ENCODE measurements at regions not wholly inside any gene's neighbourhood (a gene's known extent, or its start where the extent isn't known, plus 50 kb on each side); places are given as distances from the start of the nearest gene placed in this dataset.
"Not testable (repeated sequence)": the region's sequence is repeated elsewhere in the genome, so short reads cannot be mapped to it uniquely, and the experiment has no call there.

- DNase-seq (no peak), ATAC-seq (no peak)
- intact Hi-C loops (cut with DNase I), result no loop called here
- H3K4me1 ChIP-seq, result no peaks in the 10 kb centered on the region
- no peak overlapping the region for H3K4me3 ChIP-seq
- no peak for TF ChIP-seq POLR2A (IDR thresholded peaks at IDR 0.05)
- no peak for TF ChIP-seq CTCF (IDR thresholded peaks at IDR 0.05)
- H3K27ac ChIP-seq, result no peak overlapping the region
- no peaks in the 10 kb centered on the region for H3K27me3 ChIP-seq
- H3K9me3 ChIP-seq, result no peaks in the 10 kb centered on the region
- no peaks in the 10 kb centered on the region for H3K36me3 ChIP-seq
These were observed 57.4 kb upstream of the GRID2 start for GRCh38 chr4:92246384-92246783.

- no peaks in the 10 kb centered on the region for H3K4me1 ChIP-seq
- no peaks in the 10 kb centered on the region for H3K9me3 ChIP-seq
- no peak overlapping the region for H3K27ac ChIP-seq
- TF ChIP-seq POLR2A (IDR thresholded peaks at IDR 0.05), result no peak
- no peak for TF ChIP-seq CTCF (IDR thresholded peaks at IDR 0.05)
- H3K36me3 ChIP-seq, result no peaks in the 10 kb centered on the region
- DNase-seq, result no peak
- no peak overlapping the region for H3K4me3 ChIP-seq
- H3K27me3 ChIP-seq, result no peaks in the 10 kb centered on the region
- 43% methylated on average over 2 of the region's 2 CpGs for WGBS (ENCODE audit: insufficient coverage, low coverage, low lambda C conversion rate, missing lambda C conversion rate)
- intact Hi-C loops (cut with DNase I), result no loop called here
- no peak for ATAC-seq
These were observed 54.2 kb upstream of the GRID2 start for GRCh38 chr4:92249541-92249940.

- Histone ChIP-seq H3K4me3 (no peak overlapping the region), H3K36me3 (no peaks in the 10 kb centered on the region), H3K27ac (no peak overlapping the region), H3K27me3 (no peaks in the 10 kb centered on the region), H3K4me1 (no peaks in the 10 kb centered on the region), H3K9me3 (no peaks in the 10 kb centered on the region)
- WGBS (ENCODE audit: insufficient coverage, low coverage, low lambda C conversion rate, missing lambda C conversion rate), result 75% methylated on average over 1 of the region's 1 CpG
- TF ChIP-seq POLR2A (IDR thresholded peaks at IDR 0.05) (no peak), CTCF (IDR thresholded peaks at IDR 0.05) (no peak)
- ATAC-seq (no peak), DNase-seq (no peak)
- intact Hi-C loops (cut with DNase I), result no loop called here
These were observed 52.1 kb upstream of the GRID2 start for GRCh38 chr4:92251711-92252110.

- intact Hi-C loops (cut with DNase I); H3K27me3 ChIP-seq; H3K9me3 ChIP-seq; ATAC-seq; H3K4me1 ChIP-seq; H3K36me3 ChIP-seq; DNase-seq; H3K27ac ChIP-seq; H3K4me3 ChIP-seq: not testable (repeated sequence)
These were observed 51.4 kb upstream of the GRID2 start for GRCh38 chr4:92252358-92252757.

GRCh38 chr4:92252846-92253245, 50.9 kb upstream of the GRID2 start:
- Histone ChIP-seq H3K36me3 (no peaks in the 10 kb centered on the region), H3K27ac (no peak overlapping the region), H3K9me3 (no peaks in the 10 kb centered on the region), H3K4me1 (no peaks in the 10 kb centered on the region), H3K27me3 (no peaks in the 10 kb centered on the region), H3K4me3 (no peak overlapping the region)
- TF ChIP-seq POLR2A (IDR thresholded peaks at IDR 0.05) (no peak), CTCF (IDR thresholded peaks at IDR 0.05) (no peak)
- no peak for DNase-seq
- 42% methylated on average over 3 of the region's 3 CpGs for WGBS (ENCODE audit: insufficient coverage, low coverage, low lambda C conversion rate, missing lambda C conversion rate)
- no peak for ATAC-seq
- intact Hi-C loops (cut with DNase I), result no loop called here
